Mesenchymal stem cell (in vitro differentiated cells and primary cell): ENCODE measurements at regions not wholly inside any gene's neighbourhood (a gene's known extent, or its start where the extent isn't known, plus 50 kb on each side); places are given as distances from the start of the nearest gene placed in this dataset.

ENCODE experiments used
- DNase-seq: peaks from one replicate; pipeline ENCODE4 v3.0.0-alpha.2; 2013
- H2AFZ ChIP-seq: one replicate; pipeline ENCODE4 v1.6.1; 2013; ENCODE audit warnings: low read depth, mild to moderate bottlenecking, control low read depth, inconsistent platforms, low read length, moderate library complexity
- H2AK5ac ChIP-seq: 2 replicates; pipeline ENCODE4 v1.6.1; 2013; ENCODE audit warnings: low read length, moderate library complexity, mild to moderate bottlenecking, inconsistent platforms; ENCODE audit not compliant: severe bottlenecking
- H2BK120ac ChIP-seq: one replicate; pipeline ENCODE4 v1.6.1; 2013; ENCODE audit warnings: low read depth, mild to moderate bottlenecking, inconsistent platforms, low read length, moderate library complexity
- H2BK12ac ChIP-seq, 2 experiments: one replicate each; pipeline ENCODE4 v1.6.1; 2013; ENCODE audit warnings: inconsistent platforms in 2 of 2, low read length in 2 of 2, mild to moderate bottlenecking in 2 of 2, moderate library complexity in 2 of 2, control low read depth in 1 of 2
- H2BK15ac ChIP-seq: one replicate; pipeline ENCODE4 v1.6.1; 2013; ENCODE audit warnings: mild to moderate bottlenecking, low read depth, inconsistent platforms; ENCODE audit not compliant: poor library complexity, severe bottlenecking
- H2BK5ac ChIP-seq: 2 replicates; pipeline ENCODE4 v1.6.1; 2013; ENCODE audit warnings: low read depth, mild to moderate bottlenecking, low read length, control low read depth, inconsistent platforms; ENCODE audit not compliant: poor library complexity, severe bottlenecking
- H3K14ac ChIP-seq, 2 experiments: one replicate each; pipeline ENCODE4 v1.6.1; 2013; ENCODE audit warnings: inconsistent platforms in 2 of 2, low read length in 2 of 2, control low read depth in 1 of 2, mild to moderate bottlenecking in 1 of 2, moderate library complexity in 1 of 2
- H3K18ac ChIP-seq, 2 experiments: one replicate each; pipeline ENCODE4 v1.6.1; 2013; ENCODE audit warnings: inconsistent platforms in 2 of 2, low read length in 2 of 2, control low read depth in 1 of 2, low read depth in 1 of 2, mild to moderate bottlenecking in 1 of 2
- H3K23ac ChIP-seq, 2 experiments: one replicate each; pipeline ENCODE4 v1.6.1; 2013; ENCODE audit warnings: inconsistent platforms in 2 of 2, low read length in 2 of 2, mild to moderate bottlenecking in 2 of 2, moderate library complexity in 2 of 2, control low read depth in 1 of 2
- H3K27ac ChIP-seq: 2 replicates; pipeline ENCODE4 v1.5.1; 2013; ENCODE audit warnings: mild to moderate bottlenecking, moderate library complexity, low read length, control low read depth, inconsistent platforms; ENCODE audit not compliant: poor library complexity, severe bottlenecking
- H3K27me3 ChIP-seq, 2 experiments: 2 replicates each; pipeline versions ENCODE4 v1.6.1 to v1.7.0; 2013; ENCODE audit warnings: low read length in 2 of 2, mild to moderate bottlenecking in 2 of 2, moderate library complexity in 2 of 2, control low read depth in 1 of 2, inconsistent platforms in 1 of 2; ENCODE audit not compliant: control insufficient read depth in 1 of 2, insufficient read depth in 1 of 2
- H3K36me3 ChIP-seq, 2 experiments: 2 replicates each; pipeline versions ENCODE4 v1.6.1 to v1.7.0; 2013; ENCODE audit warnings: low read length in 2 of 2, control low read depth in 1 of 2, inconsistent platforms in 1 of 2, low read depth in 1 of 2, mild to moderate bottlenecking in 1 of 2; ENCODE audit not compliant: insufficient read depth in 2 of 2, control insufficient read depth in 1 of 2
- H3K4ac ChIP-seq, 2 experiments: one replicate each; pipeline ENCODE4 v1.6.1; 2013; ENCODE audit warnings: inconsistent platforms in 2 of 2, low read length in 2 of 2, mild to moderate bottlenecking in 2 of 2, moderate library complexity in 2 of 2, control low read depth in 1 of 2, low read depth in 1 of 2
- H3K4me1 ChIP-seq: 2 replicates; pipeline ENCODE4 v1.6.1; 2013; ENCODE audit warnings: low read depth, low read length, control low read depth; ENCODE audit not compliant: control insufficient read depth, insufficient read depth
- H3K4me2 ChIP-seq: 2 replicates; pipeline ENCODE4 v1.6.1; 2013; ENCODE audit warnings: low read length, mild to moderate bottlenecking, inconsistent platforms; ENCODE audit not compliant: poor library complexity, severe bottlenecking
- H3K4me3 ChIP-seq, 2 experiments: 2 replicates each; pipeline versions ENCODE4 v1.5.1 to v1.7.0; 2013; ENCODE audit warnings: low read length in 2 of 2, mild to moderate bottlenecking in 2 of 2, control low read depth in 1 of 2, low read depth in 1 of 2; ENCODE audit not compliant: insufficient read depth in 1 of 2
- H3K79me1 ChIP-seq: replicated peaks from 2 replicates; pipeline ENCODE4 v1.6.1; 2013; ENCODE audit warnings: mild to moderate bottlenecking, control low read depth, low read length, inconsistent platforms; ENCODE audit not compliant: poor library complexity, severe bottlenecking
- H3K9ac ChIP-seq: 2 replicates; pipeline ENCODE4 v1.7.0; 2013; ENCODE audit warnings: mild to moderate bottlenecking, low read length, moderate library complexity
- H3K9me3 ChIP-seq: 2 replicates; pipeline ENCODE4 v1.7.0; 2013; ENCODE audit warnings: mild to moderate bottlenecking, low read length; ENCODE audit not compliant: control insufficient read depth
- H4K8ac ChIP-seq: one replicate; pipeline ENCODE4 v1.6.1; 2013; ENCODE audit warnings: inconsistent platforms, mild to moderate bottlenecking, low read length, moderate library complexity
- H4K91ac ChIP-seq: one replicate; pipeline ENCODE4 v1.6.1; 2013; ENCODE audit warnings: mild to moderate bottlenecking, low read length, inconsistent platforms
- WGBS: methylation state at CpG from one replicate; pipeline ENCODE4 v1.1.7; 2013; ENCODE audit warnings: mixed read lengths; 5-methylcytosine and 5-hydroxymethylcytosine counted together

- Histone ChIP-seq H3K4me3 (no peak overlapping the region), H3K4me2 (no peak overlapping the region), H3K4me1 (no peaks in the 10 kb centered on the region), H3K27ac (no peak overlapping the region), H2BK12ac (no peak overlapping the region), H2BK5ac (no peak overlapping the region), H2BK120ac (no peak overlapping the region), H3K36me3 (no peaks in the 10 kb centered on the region), H3K27me3 (no peaks in the 10 kb centered on the region), H4K91ac (no peak overlapping the region), H2BK15ac (no peak overlapping the region), H3K18ac (no peak overlapping the region), H3K9me3 (no peaks in the 10 kb centered on the region), H3K23ac (no peak overlapping the region), H3K14ac (no peak overlapping the region), H3K79me1 (no peaks in the 10 kb centered on the region), H4K8ac (no peak overlapping the region), H2AK5ac (no peak overlapping the region), H3K4ac (no peak overlapping the region), H3K9ac (no peak overlapping the region), H2AFZ (no peak overlapping the region)
- DNase-seq, result no peak
- WGBS, result 0% methylated on average over 1 of the region's 4 CpGs
Measured at GRCh38 chr10:36506261-36506660, 619.1 kb upstream of the ANKRD30A start.

- H3K4me1 ChIP-seq, result no peaks in the 10 kb centered on the region
- no peak overlapping the region for H2BK5ac ChIP-seq
- H3K79me1 ChIP-seq, result no peaks in the 10 kb centered on the region
- no peak overlapping the region for H2BK120ac ChIP-seq
- no peak overlapping the region for H2AK5ac ChIP-seq
- H3K4me3 ChIP-seq, result no peak overlapping the region
- H3K36me3 ChIP-seq, result no peaks in the 10 kb centered on the region
- no peak overlapping the region for H2AFZ ChIP-seq
- H3K4me2 ChIP-seq, result no peak overlapping the region
- H3K23ac ChIP-seq, result no peak overlapping the region
- H3K4ac ChIP-seq, result no peak overlapping the region
- H4K91ac ChIP-seq, result no peak overlapping the region
- H3K9me3 ChIP-seq, result no peaks in the 10 kb centered on the region
- no peak overlapping the region for H4K8ac ChIP-seq
- H3K27ac ChIP-seq, result no peak overlapping the region
- H3K27me3 ChIP-seq, result no peaks in the 10 kb centered on the region
- no peak overlapping the region for H2BK15ac ChIP-seq
- no peak overlapping the region for H3K14ac ChIP-seq
- no peak overlapping the region for H3K9ac ChIP-seq
- WGBS, result 93% methylated on average over 4 of the region's 4 CpGs
- DNase-seq, result no peak
- H2BK12ac ChIP-seq, result no peak overlapping the region
- H3K18ac ChIP-seq, result no peak overlapping the region
Measured at GRCh38 chr10:36504758-36505157, 620.6 kb upstream of the ANKRD30A start.

DNA sequence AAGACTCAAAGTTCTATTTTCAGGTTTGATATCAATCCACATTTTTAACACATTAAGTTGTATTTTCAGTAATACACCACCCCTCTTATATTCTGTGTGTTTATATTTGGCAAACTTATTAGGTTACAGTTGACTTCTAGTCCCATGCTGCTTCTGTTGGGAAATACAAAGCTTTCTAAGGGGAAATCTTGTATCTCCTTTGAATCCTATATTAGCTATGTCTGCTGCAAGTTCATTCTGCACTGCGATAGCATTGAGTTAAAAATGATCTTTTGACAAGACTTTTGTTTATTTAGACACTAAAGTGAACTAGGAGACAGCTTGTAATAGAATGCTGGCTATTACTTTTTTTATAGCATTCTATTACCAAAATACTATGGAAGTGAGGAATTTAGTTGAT lies 625.1 kb upstream of the ANKRD30A start:
- Histone ChIP-seq H2BK12ac (no peak overlapping the region), H2BK15ac (no peak overlapping the region), H3K27me3 (no peaks in the 10 kb centered on the region), H3K4me3 (no peak overlapping the region), H3K9ac (no peak overlapping the region), H2BK120ac (no peak overlapping the region), H2AK5ac (no peak overlapping the region), H4K8ac (no peak overlapping the region), H3K4ac (no peak overlapping the region), H2BK5ac (no peak overlapping the region), H3K14ac (no peak overlapping the region), H3K27ac (no peak overlapping the region), H3K9me3 (no peaks in the 10 kb centered on the region), H3K18ac (no peak overlapping the region), H3K23ac (no peak overlapping the region), H3K36me3 (no peaks in the 10 kb centered on the region), H4K91ac (no peak overlapping the region), H3K79me1 (no peaks in the 10 kb centered on the region), H3K4me1 (peaks cover 2% of the 10 kb centered on the region), H2AFZ (no peak overlapping the region), H3K4me2 (no peak overlapping the region)
- no CpG with 5 or more reads among the region's 1 CpG for WGBS
- DNase-seq, result no peak

DNA sequence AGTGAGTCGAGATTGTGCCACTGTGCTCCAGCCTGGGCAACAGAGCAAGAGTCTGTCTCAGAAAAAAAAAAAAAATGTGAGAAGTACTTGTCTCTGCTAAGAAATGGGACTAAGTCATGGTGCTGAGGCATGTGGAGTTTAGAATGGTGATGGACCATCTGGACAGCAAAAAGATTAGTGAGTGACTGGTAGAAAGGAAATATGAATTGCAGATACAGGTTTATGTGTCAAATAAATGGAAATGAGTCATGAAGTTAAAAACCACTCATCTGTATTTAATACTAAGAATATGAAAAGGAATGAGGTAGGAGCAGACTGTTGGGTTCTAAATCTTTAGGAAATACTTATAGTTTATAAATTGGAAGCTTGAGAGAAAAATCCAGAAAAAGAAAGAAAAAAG lies 625.7 kb upstream of the ANKRD30A start:
- H3K4me2 ChIP-seq, result no peak overlapping the region
- no peaks in the 10 kb centered on the region for H3K27me3 ChIP-seq
- no peak overlapping the region for H2BK5ac ChIP-seq
- H3K9ac ChIP-seq, result no peak overlapping the region
- WGBS, result 100% methylated on average over 1 of the region's 1 CpG
- H4K91ac ChIP-seq, result no peak overlapping the region
- no peaks in the 10 kb centered on the region for H3K9me3 ChIP-seq
- H3K14ac ChIP-seq, result no peak overlapping the region
- H4K8ac ChIP-seq, result no peak overlapping the region
- peaks cover 2% of the 10 kb centered on the region for H3K4me1 ChIP-seq
- H2AFZ ChIP-seq, result no peak overlapping the region
- H3K23ac ChIP-seq, result no peak overlapping the region
- no peak overlapping the region for H2AK5ac ChIP-seq
- H2BK120ac ChIP-seq, result no peak overlapping the region
- DNase-seq, result no peak
- H2BK15ac ChIP-seq, result no peak overlapping the region
- no peaks in the 10 kb centered on the region for H3K36me3 ChIP-seq
- H2BK12ac ChIP-seq, result no peak overlapping the region
- H3K27ac ChIP-seq, result no peak overlapping the region
- no peaks in the 10 kb centered on the region for H3K79me1 ChIP-seq
- H3K4me3 ChIP-seq, result no peak overlapping the region
- H3K4ac ChIP-seq, result no peak overlapping the region
- H3K18ac ChIP-seq, result no peak overlapping the region
